HG02885 (cell line): ENCODE measurements at regions not wholly inside any gene's neighbourhood (a gene's known extent, or its start where the extent isn't known, plus 50 kb on each side); places are given as distances from the start of the nearest gene placed in this dataset.
"Not testable (repeated sequence)": the region's sequence is repeated elsewhere in the genome, so short reads cannot be mapped to it uniquely, and the experiment has no call there.

Experiments used
- ATAC-seq: cut with Tn5 transposase; IDR thresholded peaks from one replicate; pipeline ENCODE4 v1.9.1; 2021; ENCODE audit warnings: mild to moderate bottlenecking; ENCODE audit not compliant: unreplicated experiment, poor library complexity

- no peak for ATAC-seq
Measured at GRCh38 chr6:140846503-140847261, 1286.0 kb upstream of the GJE1 start.

- no peak for ATAC-seq
Measured at GRCh38 chr6:140845701-140846100, 1287.0 kb upstream of the GJE1 start.

GRCh38 chr6:140844167-140844566, 1288.6 kb upstream of the GJE1 start:
- ATAC-seq: no peak

GRCh38 chr6:140833408-140833807, 1299.3 kb upstream of the GJE1 start:
- no peak for ATAC-seq

- no peak for ATAC-seq
Measured at GRCh38 chr6:140830666-140831065, 1302.1 kb upstream of the GJE1 start.

- ATAC-seq: no peak
Measured at GRCh38 chr6:140828856-140829255, 1303.9 kb upstream of the GJE1 start.

GRCh38 chr6:140827593-140827992, 1305.1 kb upstream of the GJE1 start:
- ATAC-seq: no peak

- ATAC-seq: no peak
Measured at GRCh38 chr6:140825731-140826130, 1307.0 kb upstream of the GJE1 start.

- ATAC-seq: no peak
Measured at GRCh38 chr6:140824595-140824994, 1308.1 kb upstream of the GJE1 start.

- ATAC-seq: no peak
Measured at GRCh38 chr6:140821196-140821595, 1311.5 kb upstream of the GJE1 start.

- ATAC-seq: no peak
Measured at GRCh38 chr6:140817176-140817575, 1315.5 kb upstream of the GJE1 start.

- no peak for ATAC-seq
Measured at GRCh38 chr6:140816681-140817080, 1316.0 kb upstream of the GJE1 start.

- ATAC-seq: no peak
Measured at GRCh38 chr6:140812636-140813035, 1320.1 kb upstream of the GJE1 start.

GRCh38 chr6:140811642-140812041, 1321.1 kb upstream of the GJE1 start:
- no peak for ATAC-seq

GRCh38 chr6:140809694-140810101, 1323.0 kb upstream of the GJE1 start:
- ATAC-seq: peak; percentile 88

- ATAC-seq: no peak
Measured at GRCh38 chr6:140806431-140806830, 1326.3 kb upstream of the GJE1 start.

- ATAC-seq: no peak
Measured at GRCh38 chr6:140794544-140794943, 1338.2 kb upstream of the GJE1 start.

GRCh38 chr6:140790109-140790508, 1342.6 kb upstream of the GJE1 start:
- no peak for ATAC-seq

- no peak for ATAC-seq
Measured at GRCh38 chr6:140789466-140789865, 1343.3 kb upstream of the GJE1 start.

GRCh38 chr6:140785926-140786325, 1346.8 kb upstream of the GJE1 start:
- ATAC-seq: no peak

- no peak for ATAC-seq
Measured at GRCh38 chr6:140784573-140784972, 1348.2 kb upstream of the GJE1 start.

- ATAC-seq: not testable (repeated sequence)
Measured at GRCh38 chr6:140783504-140783903, 1349.2 kb upstream of the GJE1 start.
